SK-N-SH (cell line): ENCODE measurements at regions not wholly inside any gene's neighbourhood (a gene's known extent, or its start where the extent isn't known, plus 50 kb on each side); places are given as distances from the start of the nearest gene placed in this dataset.
"Not testable (repeated sequence)": the region's sequence is repeated elsewhere in the genome, so short reads cannot be mapped to it uniquely, and the experiment has no call there.

Source experiments
- CTCF ChIP-seq: fragments of 200-600 bp; sonication (generic); IDR thresholded peaks from 2 replicates; pipeline ENCODE4 v1.6.1; 2017; ENCODE audit warnings: antibody characterized with exemption, mild to moderate bottlenecking, moderate library complexity
- EP300 ChIP-seq, 2 experiments: IDR thresholded peaks; 2 replicates each; pipeline versions ENCODE4 v1.4.0 to v1.6.1; 2012; ENCODE audit warnings: borderline replicate concordance in 1 of 2, low read depth in 1 of 2, low read length in 1 of 2
- EZH2phosphoT487 ChIP-seq: fragments of 200-600 bp; sonication (generic); IDR thresholded peaks from 2 replicates; pipeline ENCODE4 v1.6.1; 2017; ENCODE audit warnings: low read depth, mixed run types, mild to moderate bottlenecking, antibody characterized with exemption, moderate library complexity, borderline replicate concordance
- POLR2AphosphoS5 ChIP-seq: IDR thresholded peaks from 2 replicates; pipeline ENCODE4 v1.6.1; 2012; ENCODE audit warnings: low read depth, low read length
- REST ChIP-seq: IDR thresholded peaks from 2 replicates; pipeline ENCODE4 v1.6.1; 2012; ENCODE audit warnings: mild to moderate bottlenecking, low read depth, low read length, moderate library complexity
- RXRA ChIP-seq: IDR thresholded peaks from 2 replicates; pipeline ENCODE4 v1.4.0; 2012; ENCODE audit warnings: low read depth, mild to moderate bottlenecking, borderline replicate concordance
- SMC3 ChIP-seq: IDR thresholded peaks from 2 replicates; pipeline ENCODE4 v1.6.1; 2012; ENCODE audit warnings: low read depth, low read length, improper control_type of control experiment
- TCF12 ChIP-seq: IDR thresholded peaks from 2 replicates; pipeline ENCODE4 v1.4.0; 2012
- USF2 ChIP-seq: fragments of 150-350 bp; IDR thresholded peaks from 2 replicates; pipeline ENCODE4 v1.6.1; 2017; ENCODE audit warnings: antibody characterized with exemption, low read length, low read depth, borderline replicate concordance
- YY1 ChIP-seq: IDR thresholded peaks from 2 replicates; pipeline ENCODE4 v1.4.0; 2012; ENCODE audit warnings: low read depth, mild to moderate bottlenecking

- not testable (repeated sequence) for TF ChIP-seq CTCF; USF2; YY1; EP300 (IDR thresholded peaks at IDR 0.05; ENCODE audit: borderline replicate concordance in 1 of 2, low read depth in 1 of 2, low read length in 1 of 2); TCF12; POLR2AphosphoS5; RXRA; REST; SMC3; EZH2phosphoT487
These were observed 143.0 kb downstream of the SPATA31A6 start for GRCh38 chr9:42326482-42326881.
